Fibroblast of mammary gland (primary cell): ENCODE measurements at regions not wholly inside any gene's neighbourhood (a gene's known extent, or its start where the extent isn't known, plus 50 kb on each side); places are given as distances from the start of the nearest gene placed in this dataset.
"Not testable (repeated sequence)": the region's sequence is repeated elsewhere in the genome, so short reads cannot be mapped to it uniquely, and the experiment has no call there.

Experiments
- DNase-seq: peaks from one replicate; pipeline ENCODE4 v3.0.0-alpha.2; 2010; ENCODE audit warnings: low read depth
- H3K4me3 ChIP-seq: 2 replicates; pipeline ENCODE4 v1.5.1; 2011; ENCODE audit warnings: low read depth, mild to moderate bottlenecking, low read length, moderate library complexity; ENCODE audit not compliant: control insufficient read depth
- TF ChIP-seq, protein P1 (sequence below): conservative IDR thresholded peaks from 2 replicates; pipeline ENCODE4 v1.5.1; 2011; ENCODE audit warnings: low read depth, low read length, inconsistent platforms; ENCODE audit not compliant: control insufficient read depth, insufficient read depth

DNA sequence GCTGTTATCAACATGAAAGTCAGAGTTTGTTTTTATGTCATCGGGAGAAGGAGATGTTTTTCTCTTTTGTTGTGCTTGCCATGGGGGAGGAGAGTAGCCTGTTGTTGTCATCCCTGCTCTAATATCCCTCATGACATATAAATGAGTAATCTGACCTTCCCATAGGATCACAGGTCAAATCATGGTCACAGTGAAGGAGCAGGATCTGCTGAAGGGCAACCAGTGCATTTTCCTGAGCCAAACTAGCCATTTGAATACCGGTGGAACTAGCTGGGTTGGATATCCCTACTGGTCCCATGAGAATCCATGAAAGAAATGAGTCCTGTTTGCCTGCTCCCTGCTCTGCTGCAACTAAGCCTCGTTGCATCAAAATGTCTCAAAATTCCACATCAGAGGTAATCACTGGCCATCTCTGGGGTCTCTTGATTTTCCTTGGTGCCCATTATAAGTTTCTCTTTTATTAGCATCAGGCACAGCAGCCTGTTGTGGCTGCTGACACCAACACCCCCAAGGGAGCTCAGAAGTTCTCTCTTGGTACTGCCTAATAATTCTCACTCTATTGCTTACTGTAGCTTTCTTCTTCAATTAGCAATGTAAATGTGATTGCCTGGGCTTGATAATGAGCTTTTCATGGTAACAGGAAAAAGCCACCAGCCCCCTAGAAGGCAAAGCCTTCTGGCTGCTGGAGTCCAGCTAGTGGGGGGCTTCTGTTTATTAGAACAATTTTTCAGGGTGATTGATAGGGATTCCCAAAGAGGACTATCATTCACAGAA lies 211.4 kb upstream of the ERCC4 start:
- no peak for DNase-seq
- TF ChIP-seq, protein P1, sequence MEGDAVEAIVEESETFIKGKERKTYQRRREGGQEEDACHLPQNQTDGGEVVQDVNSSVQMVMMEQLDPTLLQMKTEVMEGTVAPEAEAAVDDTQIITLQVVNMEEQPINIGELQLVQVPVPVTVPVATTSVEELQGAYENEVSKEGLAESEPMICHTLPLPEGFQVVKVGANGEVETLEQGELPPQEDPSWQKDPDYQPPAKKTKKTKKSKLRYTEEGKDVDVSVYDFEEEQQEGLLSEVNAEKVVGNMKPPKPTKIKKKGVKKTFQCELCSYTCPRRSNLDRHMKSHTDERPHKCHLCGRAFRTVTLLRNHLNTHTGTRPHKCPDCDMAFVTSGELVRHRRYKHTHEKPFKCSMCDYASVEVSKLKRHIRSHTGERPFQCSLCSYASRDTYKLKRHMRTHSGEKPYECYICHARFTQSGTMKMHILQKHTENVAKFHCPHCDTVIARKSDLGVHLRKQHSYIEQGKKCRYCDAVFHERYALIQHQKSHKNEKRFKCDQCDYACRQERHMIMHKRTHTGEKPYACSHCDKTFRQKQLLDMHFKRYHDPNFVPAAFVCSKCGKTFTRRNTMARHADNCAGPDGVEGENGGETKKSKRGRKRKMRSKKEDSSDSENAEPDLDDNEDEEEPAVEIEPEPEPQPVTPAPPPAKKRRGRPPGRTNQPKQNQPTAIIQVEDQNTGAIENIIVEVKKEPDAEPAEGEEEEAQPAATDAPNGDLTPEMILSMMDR, result no peak
- no peak overlapping the region for H3K4me3 ChIP-seq

DNA sequence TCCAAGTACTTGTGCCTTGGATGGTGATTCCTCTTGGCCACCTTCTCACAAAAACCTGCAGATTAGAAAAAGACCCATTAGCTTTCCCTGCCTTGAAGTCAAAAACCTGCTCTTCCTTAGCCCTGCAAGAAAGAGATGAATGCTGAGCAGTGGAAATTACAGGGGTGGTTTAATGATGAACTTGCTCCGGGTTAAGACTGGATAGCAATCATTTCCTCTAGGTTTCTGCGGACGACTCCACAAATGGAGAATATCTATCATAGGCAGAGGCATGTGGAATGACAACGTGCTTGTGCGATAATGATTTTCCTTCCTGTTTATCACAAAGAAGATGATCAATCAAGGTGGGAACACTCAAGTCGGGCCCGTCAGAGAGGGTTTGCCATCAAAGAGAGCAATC lies 201.2 kb upstream of the ERCC4 start:
- TF ChIP-seq, protein P1, result no peak
- no peak overlapping the region for H3K4me3 ChIP-seq
- no peak for DNase-seq

DNA sequence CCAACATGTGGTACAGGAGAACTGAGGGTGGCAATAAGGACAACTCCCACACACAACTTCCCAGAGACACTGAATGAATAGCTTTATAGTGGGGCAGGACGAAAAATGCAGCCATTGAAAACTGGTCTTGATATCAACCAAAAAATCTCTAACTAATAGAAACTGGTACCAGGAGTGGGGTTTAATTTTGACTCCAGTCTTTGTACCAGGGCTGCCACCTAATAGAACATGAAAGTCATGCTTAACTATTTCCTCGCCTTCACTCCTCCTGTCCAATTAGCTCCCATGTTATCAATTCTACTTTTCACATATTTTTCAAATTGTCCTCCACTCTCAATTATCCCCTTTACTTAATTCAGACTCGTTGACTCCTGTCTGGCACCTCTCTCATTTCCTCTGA lies 192.0 kb upstream of the ERCC4 start:
- no peak overlapping the region for H3K4me3 ChIP-seq
- TF ChIP-seq, protein P1, result no peak
- no peak for DNase-seq

DNA sequence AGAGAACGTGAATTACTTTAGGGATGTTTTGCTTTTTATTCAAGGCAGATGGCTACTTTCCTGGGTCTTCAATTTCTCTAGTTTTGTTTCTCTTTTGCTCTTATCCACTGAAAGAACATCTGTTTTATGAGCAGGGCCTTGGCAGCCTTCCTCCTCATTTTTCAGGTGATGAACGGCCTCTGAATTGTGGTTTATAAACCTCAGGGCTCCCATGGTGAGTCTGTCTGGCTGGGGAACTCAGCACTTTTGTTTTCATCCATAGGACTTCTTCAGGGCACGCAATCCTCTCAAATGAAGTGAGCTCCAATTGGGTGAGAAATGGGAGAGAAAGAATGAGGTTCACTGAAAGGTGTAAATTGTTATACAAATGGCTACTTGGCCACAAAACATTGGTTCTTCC lies 186.4 kb upstream of the ERCC4 start:
- TF ChIP-seq, protein P1, result no peak
- DNase-seq, result no peak
- no peak overlapping the region for H3K4me3 ChIP-seq

DNA sequence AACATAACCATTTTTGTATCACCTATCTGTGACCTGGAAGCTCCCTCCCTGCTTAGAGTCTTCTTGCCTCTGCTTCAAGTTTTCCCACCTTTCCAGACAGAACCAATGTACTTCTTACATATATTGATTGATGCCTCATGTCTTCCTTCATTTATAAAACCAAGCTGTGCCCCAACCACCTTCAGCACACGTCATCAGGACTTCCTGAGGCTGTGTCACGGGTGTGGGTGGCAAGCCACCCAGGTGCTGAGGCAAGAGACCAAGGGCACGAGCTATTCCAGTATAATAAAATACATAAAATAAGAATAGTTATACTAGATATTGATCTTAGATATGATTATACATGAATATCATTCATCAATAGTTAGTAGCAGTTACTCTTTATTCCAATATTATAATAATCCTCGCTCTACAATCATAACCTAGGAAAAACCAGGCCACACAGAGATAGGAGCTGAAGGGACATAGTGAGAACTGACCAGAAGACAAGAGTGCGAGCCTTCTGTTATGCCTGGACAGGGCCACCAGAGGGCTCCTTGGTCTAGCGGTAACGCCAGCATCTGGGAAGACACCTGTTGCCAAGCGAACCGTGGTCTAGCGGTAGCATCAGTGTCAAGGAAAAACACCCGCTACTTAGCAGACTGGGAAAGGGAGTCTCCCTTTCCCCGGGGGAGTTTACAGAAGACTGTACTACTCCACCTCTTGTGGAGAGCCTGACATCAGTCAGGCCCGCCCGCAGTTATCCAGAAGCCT lies 180.2 kb upstream of the ERCC4 start:
- not testable (repeated sequence) for H3K4me3 ChIP-seq, DNase-seq

DNA sequence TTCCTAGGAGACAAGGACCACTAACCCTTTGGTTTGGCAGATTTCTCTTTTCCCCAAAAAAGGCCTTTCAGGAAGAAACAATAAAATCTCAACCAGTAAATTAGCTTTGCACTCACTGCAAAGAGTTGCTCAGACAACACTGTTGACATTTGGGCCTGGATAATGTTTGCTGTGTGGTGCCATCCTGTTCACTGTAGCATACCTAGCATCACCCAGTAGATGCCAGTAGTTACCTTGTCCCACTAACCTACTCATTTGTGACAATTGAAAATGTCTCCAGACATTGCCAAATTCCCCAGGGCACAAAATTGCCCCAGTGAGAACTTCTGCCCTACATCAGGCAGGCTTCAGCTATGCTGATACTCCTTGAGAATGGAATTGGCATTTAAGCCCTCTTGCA lies 177.0 kb upstream of the ERCC4 start:
- no peak overlapping the region for H3K4me3 ChIP-seq
- TF ChIP-seq, protein P1, result no peak
- DNase-seq, result no peak

DNA sequence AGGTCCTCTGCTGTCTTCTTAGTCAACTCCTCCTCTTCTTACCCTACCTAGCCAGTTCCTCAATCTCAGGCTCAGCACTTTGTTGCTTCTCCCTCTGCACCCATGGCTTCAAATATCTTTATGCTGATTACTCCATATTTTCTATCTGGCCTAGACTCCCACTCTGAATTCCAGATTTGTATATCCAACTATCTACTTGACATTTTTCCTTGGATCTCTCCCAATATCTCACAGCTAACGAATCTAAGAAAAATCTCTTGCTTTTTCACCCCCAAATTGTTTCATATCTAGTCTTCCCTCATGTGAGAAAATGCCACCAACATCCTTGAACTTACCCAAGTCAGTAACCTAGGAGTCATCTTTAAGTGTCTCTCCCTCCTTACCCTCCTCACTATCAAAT lies 176.4 kb upstream of the ERCC4 start:
- no peak for DNase-seq
- TF ChIP-seq, protein P1, result no peak
- no peak overlapping the region for H3K4me3 ChIP-seq
